Muscle of leg (tissue), 3 donors: ENCODE measurements at regions not wholly inside any gene's neighbourhood (a gene's known extent, or its start where the extent isn't known, plus 50 kb on each side); places are given as distances from the start of the nearest gene placed in this dataset.

ENCODE experiments used
- DNase-seq: peaks from one replicate; pipeline ENCODE4 v3.0.0; 2013
- H3K27ac ChIP-seq: one replicate; pipeline ENCODE4 v1.5.1; 2013; ENCODE audit warnings: mild to moderate bottlenecking, low read length, control low read depth
- H3K27me3 ChIP-seq: one replicate; pipeline ENCODE4 v1.6.1; 2013; ENCODE audit warnings: low read length; ENCODE audit not compliant: control insufficient read depth, insufficient read depth
- H3K36me3 ChIP-seq: one replicate; pipeline ENCODE4 v1.6.1; 2013; ENCODE audit warnings: low read length; ENCODE audit not compliant: control insufficient read depth, insufficient read depth
- H3K4me1 ChIP-seq: one replicate; pipeline ENCODE4 v1.6.1; 2013; ENCODE audit warnings: low read length; ENCODE audit not compliant: control insufficient read depth, insufficient read depth
- H3K4me3 ChIP-seq: one replicate; pipeline ENCODE4 v1.5.1; 2013; ENCODE audit warnings: low read length, control low read depth
- H3K9me3 ChIP-seq: replicated peaks from 2 replicates; pipeline ENCODE4 v1.6.1; 2013; ENCODE audit warnings: low read depth, low read length; ENCODE audit not compliant: control insufficient read depth
- WGBS: methylation state at CpG from one replicate; pipeline ENCODE4 v1.1.5; 2013; ENCODE audit warnings: missing lambda C conversion rate; ENCODE audit not compliant: insufficient coverage; 5-methylcytosine and 5-hydroxymethylcytosine counted together

- Histone ChIP-seq H3K36me3 (no peaks in the 10 kb centered on the region), H3K4me1 (no peaks in the 10 kb centered on the region), H3K27ac (no peak overlapping the region), H3K9me3 (no peaks in the 10 kb centered on the region), H3K4me3 (no peak overlapping the region), H3K27me3 (peaks cover 2% of the 10 kb centered on the region)
- DNase-seq: no peak
- 79% methylated on average over 16 of the region's 16 CpGs for WGBS
Observed at GRCh38 chr16:81166417-81167300, 70.5 kb upstream of the GCSH start.

- Histone ChIP-seq H3K4me3 (no peak overlapping the region), H3K4me1 (no peaks in the 10 kb centered on the region), H3K27me3 (no peaks in the 10 kb centered on the region), H3K36me3 (no peaks in the 10 kb centered on the region), H3K27ac (no peak overlapping the region), H3K9me3 (peaks cover 4% of the 10 kb centered on the region)
- no peak for DNase-seq
- WGBS: 63% methylated on average over 10 of the region's 12 CpGs
Observed at GRCh38 chr16:81165411-81166097, 69.4 kb upstream of the GCSH start.

- Histone ChIP-seq H3K4me1 (no peaks in the 10 kb centered on the region), H3K27ac (no peak overlapping the region), H3K9me3 (peaks cover 4% of the 10 kb centered on the region), H3K36me3 (no peaks in the 10 kb centered on the region), H3K27me3 (no peaks in the 10 kb centered on the region), H3K4me3 (no peak overlapping the region)
- no peak for DNase-seq
- WGBS: no CpG with 5 or more reads among the region's 5 CpGs
Observed at GRCh38 chr16:81164958-81165357, 68.8 kb upstream of the GCSH start.

GRCh38 chr16:81164481-81164880 is 68.3 kb upstream of the GCSH start:
- Histone ChIP-seq H3K9me3 (peaks cover 4% of the 10 kb centered on the region), H3K4me1 (no peaks in the 10 kb centered on the region), H3K36me3 (no peaks in the 10 kb centered on the region), H3K27me3 (no peaks in the 10 kb centered on the region), H3K27ac (no peak overlapping the region), H3K4me3 (no peak overlapping the region)
- DNase-seq: no peak
- WGBS: no CpG with 5 or more reads among the region's 11 CpGs

- Histone ChIP-seq H3K4me3 (no peak overlapping the region), H3K27ac (no peak overlapping the region), H3K27me3 (no peaks in the 10 kb centered on the region), H3K9me3 (peaks cover 4% of the 10 kb centered on the region), H3K4me1 (no peaks in the 10 kb centered on the region), H3K36me3 (no peaks in the 10 kb centered on the region)
- no peak for DNase-seq
- 81% methylated on average over 7 of the region's 9 CpGs for WGBS
Observed at GRCh38 chr16:81163671-81164070, 67.5 kb upstream of the GCSH start.

GRCh38 chr16:81158964-81159363 is 62.8 kb upstream of the GCSH start:
- H3K36me3 ChIP-seq: no peaks in the 10 kb centered on the region
- no peaks in the 10 kb centered on the region for H3K27me3 ChIP-seq
- no peak overlapping the region for H3K27ac ChIP-seq
- WGBS: 29% methylated on average over 5 of the region's 6 CpGs
- DNase-seq: peak; percentile 22
- H3K9me3 ChIP-seq: peaks cover 4% of the 10 kb centered on the region
- no peak overlapping the region for H3K4me3 ChIP-seq
- H3K4me1 ChIP-seq: no peaks in the 10 kb centered on the region

- no peaks in the 10 kb centered on the region for H3K4me1 ChIP-seq
- H3K36me3 ChIP-seq: no peaks in the 10 kb centered on the region
- H3K27me3 ChIP-seq: peaks cover 3% of the 10 kb centered on the region
- DNase-seq: no peak
- WGBS: 75% methylated on average over 9 of the region's 10 CpGs
- H3K27ac ChIP-seq: no peak overlapping the region
- H3K9me3 ChIP-seq: peaks cover under 1% of the 10 kb centered on the region
- H3K4me3 ChIP-seq: no peak overlapping the region
Observed at GRCh38 chr16:81155769-81156168, 59.6 kb upstream of the GCSH start.

- peaks cover 9% of the 10 kb centered on the region for H3K27me3 ChIP-seq
- H3K4me3 ChIP-seq: no peak overlapping the region
- 61% methylated on average over 8 of the region's 13 CpGs for WGBS
- H3K9me3 ChIP-seq: no peaks in the 10 kb centered on the region
- no peak overlapping the region for H3K27ac ChIP-seq
- no peaks in the 10 kb centered on the region for H3K36me3 ChIP-seq
- DNase-seq: no peak
- H3K4me1 ChIP-seq: no peaks in the 10 kb centered on the region
Observed at GRCh38 chr16:81151648-81152310, 55.6 kb upstream of the GCSH start.

- Histone ChIP-seq H3K27ac (no peak overlapping the region), H3K4me3 (no peak overlapping the region), H3K4me1 (no peaks in the 10 kb centered on the region), H3K27me3 (peaks cover 9% of the 10 kb centered on the region), H3K36me3 (no peaks in the 10 kb centered on the region), H3K9me3 (no peaks in the 10 kb centered on the region)
- DNase-seq: no peak
- WGBS: 47% methylated on average over 8 of the region's 10 CpGs
Observed at GRCh38 chr16:81149614-81150013, 53.4 kb upstream of the GCSH start.

- no peak for DNase-seq
- no peak overlapping the region for H3K27ac ChIP-seq
- H3K9me3 ChIP-seq: no peaks in the 10 kb centered on the region
- no peak overlapping the region for H3K4me3 ChIP-seq
- H3K36me3 ChIP-seq: no peaks in the 10 kb centered on the region
- no peaks in the 10 kb centered on the region for H3K4me1 ChIP-seq
- 42% methylated on average over 6 of the region's 6 CpGs for WGBS
- peaks cover 8% of the 10 kb centered on the region for H3K27me3 ChIP-seq
Observed at GRCh38 chr16:81148277-81148676, 52.1 kb upstream of the GCSH start.
